ENCODE measurements at regions not wholly inside any gene's neighbourhood (a gene's known extent, or its start where the extent isn't known, plus 50 kb on each side); places are given as distances from the start of the nearest gene placed in this dataset.

GRCh38 chr9:89743573-89744254, 138.9 kb downstream of the GADD45G start:
- Histone ChIP-seq H3K4me3 (ENCODE audit: insufficient read depth, low read length) (no peak overlapping the region), H3K4me1 (ENCODE audit: insufficient read depth, low read length) (no peaks in the 10 kb centered on the region), H3K36me3 (ENCODE audit: insufficient read depth, low read length) (no peaks in the 10 kb centered on the region), H3K4me2 (ENCODE audit: insufficient read depth, low read length) (no peak overlapping the region), H4K20me1 (ENCODE audit: insufficient read depth, low read length) (no peaks in the 10 kb centered on the region), H3K9me3 (ENCODE audit: low read depth, low read length) (no peaks in the 10 kb centered on the region), H3K27ac (ENCODE audit: low read depth, low read length) (no peak overlapping the region), H3K27me3 (ENCODE audit: insufficient read depth, low read length) (no peaks in the 10 kb centered on the region), H2AFZ (ENCODE audit: low read length) (no peak overlapping the region), H3K79me2 (ENCODE audit: insufficient read depth, low read length) (no peaks in the 10 kb centered on the region)
- no peak for DNase-seq (ENCODE audit: insufficient read length, low spot score, missing footprints)
- TF ChIP-seq CTCF (IDR thresholded peaks at IDR 0.05; ENCODE audit: extremely low read depth, low read depth, low read length): no peak

- no peak for DNase-seq (ENCODE audit: insufficient read length, low spot score, missing footprints)
- Histone ChIP-seq H3K27ac (ENCODE audit: low read depth, low read length) (no peak overlapping the region), H2AFZ (ENCODE audit: low read length) (no peak overlapping the region), H3K79me2 (ENCODE audit: insufficient read depth, low read length) (no peaks in the 10 kb centered on the region), H3K36me3 (ENCODE audit: insufficient read depth, low read length) (no peaks in the 10 kb centered on the region), H4K20me1 (ENCODE audit: insufficient read depth, low read length) (no peaks in the 10 kb centered on the region), H3K4me1 (ENCODE audit: insufficient read depth, low read length) (no peaks in the 10 kb centered on the region), H3K9me3 (ENCODE audit: low read depth, low read length) (no peaks in the 10 kb centered on the region), H3K27me3 (ENCODE audit: insufficient read depth, low read length) (no peaks in the 10 kb centered on the region), H3K4me3 (ENCODE audit: insufficient read depth, low read length) (no peak overlapping the region), H3K4me2 (ENCODE audit: insufficient read depth, low read length) (no peak overlapping the region)
- no peak for TF ChIP-seq CTCF (IDR thresholded peaks at IDR 0.05; ENCODE audit: extremely low read depth, low read depth, low read length)
These were observed 139.4 kb downstream of the GADD45G start for GRCh38 chr9:89744255-89744648.

- DNase-seq (ENCODE audit: insufficient read length, low spot score, missing footprints): no peak
- Histone ChIP-seq H2AFZ (ENCODE audit: low read length) (no peak overlapping the region), H3K36me3 (ENCODE audit: insufficient read depth, low read length) (no peaks in the 10 kb centered on the region), H3K4me2 (ENCODE audit: insufficient read depth, low read length) (no peak overlapping the region), H3K79me2 (ENCODE audit: insufficient read depth, low read length) (no peaks in the 10 kb centered on the region), H3K27me3 (ENCODE audit: insufficient read depth, low read length) (no peaks in the 10 kb centered on the region), H4K20me1 (ENCODE audit: insufficient read depth, low read length) (no peaks in the 10 kb centered on the region), H3K9me3 (ENCODE audit: low read depth, low read length) (no peaks in the 10 kb centered on the region), H3K4me3 (ENCODE audit: insufficient read depth, low read length) (no peak overlapping the region), H3K27ac (ENCODE audit: low read depth, low read length) (no peak overlapping the region), H3K4me1 (ENCODE audit: insufficient read depth, low read length) (no peaks in the 10 kb centered on the region)
- no peak for TF ChIP-seq CTCF (IDR thresholded peaks at IDR 0.05; ENCODE audit: extremely low read depth, low read depth, low read length)
These were observed 139.9 kb downstream of the GADD45G start for GRCh38 chr9:89744730-89745129.

GRCh38 chr9:89745601-89746376, 141.0 kb downstream of the GADD45G start:
- Histone ChIP-seq H3K36me3 (ENCODE audit: insufficient read depth, low read length) (no peaks in the 10 kb centered on the region), H3K9me3 (ENCODE audit: low read depth, low read length) (no peaks in the 10 kb centered on the region), H3K27ac (ENCODE audit: low read depth, low read length) (no peak overlapping the region), H3K79me2 (ENCODE audit: insufficient read depth, low read length) (no peaks in the 10 kb centered on the region), H3K27me3 (ENCODE audit: insufficient read depth, low read length) (no peaks in the 10 kb centered on the region), H3K4me1 (ENCODE audit: insufficient read depth, low read length) (no peaks in the 10 kb centered on the region), H2AFZ (ENCODE audit: low read length) (no peak overlapping the region), H3K4me3 (ENCODE audit: insufficient read depth, low read length) (no peak overlapping the region), H3K4me2 (ENCODE audit: insufficient read depth, low read length) (no peak overlapping the region), H4K20me1 (ENCODE audit: insufficient read depth, low read length) (no peaks in the 10 kb centered on the region)
- DNase-seq (ENCODE audit: insufficient read length, low spot score, missing footprints): no peak
- no peak for TF ChIP-seq CTCF (IDR thresholded peaks at IDR 0.05; ENCODE audit: extremely low read depth, low read depth, low read length)
